Heart left ventricle (tissue), 16 donors: ENCODE measurements at regions not wholly inside any gene's neighbourhood (a gene's known extent, or its start where the extent isn't known, plus 50 kb on each side); places are given as distances from the start of the nearest gene placed in this dataset.
A peak's percentile ranks its signal among the peaks of the same experiment; 100 is the strongest.

Experiments used
- ATAC-seq, 4 donors: fragments of 200-7000 bp; cut with Tn5 transposase; one replicate each; pipeline ENCODE4 v1.9.1; 2020 to 2022; ENCODE audit warnings: moderate library complexity in 4 of 4, mild to moderate bottlenecking in 3 of 4, moderate number of reproducible peaks in 1 of 4
- DNase-seq, 5 donors: peaks; one replicate each; pipeline ENCODE4 v3.0.0-alpha.2; 2020
- H3K27ac ChIP-seq, 12 donors: fragments of 200-600 bp; sonication (generic) in 4 of 12; one replicate each; pipeline versions ENCODE4 v1.5.0 to v1.8.0; 2016 to 2022; ENCODE audit warnings: mild to moderate bottlenecking in 2 of 12
- H3K27me3 ChIP-seq, 9 donors: fragments of 200-600 bp; sonication (generic) in 2 of 9; one replicate each; pipeline versions ENCODE4 v1.5.1 to v1.8.0; 2016 to 2022; ENCODE audit warnings: mild to moderate bottlenecking in 3 of 9
- H3K36me3 ChIP-seq, 9 donors: fragments of 200-600 bp; sonication (generic) in 2 of 9; one replicate each; pipeline versions ENCODE4 v1.5.0 to v1.8.0; 2018 to 2022; ENCODE audit warnings: mild to moderate bottlenecking in 2 of 9
- H3K4me1 ChIP-seq, 12 donors: fragments of 200-600 bp; sonication (generic) in 4 of 12; one replicate each; pipeline versions ENCODE4 v1.5.0 to v1.8.0; 2016 to 2022; ENCODE audit warnings: mild to moderate bottlenecking in 3 of 12
- H3K4me3 ChIP-seq, 12 donors: fragments of 200-600 bp; sonication (generic) in 4 of 12; one replicate each; pipeline versions ENCODE4 v1.5.0 to v1.8.0; 2017 to 2022; ENCODE audit warnings: mild to moderate bottlenecking in 9 of 12, moderate library complexity in 4 of 12
- H3K9me3 ChIP-seq, 12 donors: fragments of 200-600 bp; sonication (generic) in 4 of 12; one replicate each; pipeline versions ENCODE4 v1.5.0 to v1.8.0; 2016 to 2022; ENCODE audit warnings: mild to moderate bottlenecking in 1 of 12
- POLR2A ChIP-seq, 2 donors: fragments of 450-650 bp; IDR thresholded peaks; one replicate each; pipeline ENCODE4 v1.6.1; 2017; ENCODE audit warnings: antibody characterized with exemption in 2 of 2, mild to moderate bottlenecking in 2 of 2, moderate library complexity in 2 of 2
- WGBS, 4 donors: extraction: QIAGEN DNeasy Blood & Tissue Kit in 2 of 4; methylation state at CpG; one replicate each; pipeline versions ENCODE4 v1.1.5 to v1.1.7; 2013 to 2018; 5-methylcytosine and 5-hydroxymethylcytosine counted together
- intact Hi-C, 10 donors: fragments of 100-400 bp; cut with DNase I; formaldehyde crosslinking; loops; one replicate each; pipeline versions ENCODE4 v1.11.1 to v1.14.2; 2022
- TF ChIP-seq, protein P1 (sequence below), 12 donors: fragments of 200-600 bp; sonication (generic) in 4 of 12; IDR thresholded peaks; one replicate each; pipeline versions ENCODE4 v1.5.0 to v1.8.0; 2018 to 2022; ENCODE audit warnings: antibody characterized with exemption in 12 of 12, mild to moderate bottlenecking in 5 of 12
- donor health status: ischemic (EF 13 %, LVEDD 7.1; RV severe dilation, severe dysfunction).
- donor health status: healthy with polysubstance abuse.
- donor health status: DM: no; HTN: yes; CAD: no.
- donor health status: DM: no; HTN: no; CAD: no.
- donor health status: ischemic (EF 25% LVEDD 6.9; RV normal size, moderate dysfunction).
- donor health status: ischemic (EF 25% LVEDD 5.7; RV mildly dilated, moderate dysfunction).
- donor health status: healthy.
- donor health status: DM: yes; HTN: yes; CAD: no.
- donor health status: ischemic (EF 35%, LVEDD 5.7; RV mildly dilated, moderate dysfunction).
- donor health status: nonischemic (EF 11% LVEDD 7.7; RV severe dilation, severe dysfunction).
- donor health status: DM: yes; HTN: yes; CAD: no.
- donor health status: PGD.
- donor health status: ischemic (EF 29% LVEDD 5.4; RV normal size, mild dysfunction).
- donor health status: nonischemic (EF 23%, LVEDD 6.1; RV moderate dilation, normal function).

DNA sequence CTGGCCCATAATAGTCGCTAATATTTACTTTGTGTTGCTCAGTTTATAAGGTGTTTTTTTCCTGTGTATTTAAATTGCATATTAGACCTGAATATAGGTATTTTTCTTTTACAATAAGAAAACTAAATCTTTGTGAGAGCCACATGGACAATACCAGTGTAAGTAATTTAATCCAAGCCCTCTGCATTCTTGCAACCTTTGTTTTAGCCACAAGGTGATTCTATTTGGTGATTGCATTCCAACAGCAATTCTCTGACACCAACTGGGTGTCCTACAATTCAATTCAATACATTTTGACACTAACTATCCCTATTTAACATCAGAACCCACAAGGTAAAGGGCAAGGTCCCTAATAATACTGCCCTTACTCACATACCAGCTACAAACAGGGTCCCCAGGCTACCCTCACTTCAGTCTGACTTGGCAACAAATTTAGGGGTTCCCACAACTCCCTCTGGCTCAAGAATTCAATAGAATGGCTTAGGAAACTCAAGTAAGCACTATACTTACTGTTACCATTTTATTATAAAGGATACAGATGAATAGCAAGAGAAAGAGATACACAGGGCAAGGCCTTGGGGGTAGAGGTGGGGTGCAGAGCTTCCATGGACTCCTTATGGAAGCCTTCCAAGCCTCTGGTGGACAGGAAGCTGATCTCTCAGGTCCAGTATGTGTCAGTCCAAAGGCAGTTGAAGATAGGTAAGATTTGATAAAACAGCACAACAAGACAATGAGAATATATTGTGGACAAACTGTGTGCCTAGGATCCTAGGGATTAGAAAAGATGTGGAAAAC lies 169.3 kb downstream of the CD83 start:
- H3K27ac ChIP-seq, result peak overlapping the region in 2 of 12 donors; percentile 42 to 43
- no peak for DNase-seq
- 80 to 90% (median 81%) methylated on average over 1 of the region's 1 CpG for WGBS, 4 donors
- H3K4me3 ChIP-seq, result no peak overlapping the region
- H3K9me3 ChIP-seq, result no peaks in the 10 kb centered on the region
- intact Hi-C loops, result loop anchor here in 1 of 10 donors (10.0 kb wide), 1 partner anchor 298 kb away; no protein-coding TSS in a partner anchor
- no peaks in the 10 kb centered on the region for H3K36me3 ChIP-seq
- H3K4me1 ChIP-seq, result peaks cover 0 to 19% (median 4%) of the 10 kb centered on the region in 12 donors
- ATAC-seq, result no peak
- no peaks in the 10 kb centered on the region for H3K27me3 ChIP-seq
- TF ChIP-seq POLR2A (IDR thresholded peaks at IDR 0.05), result no peak
- TF ChIP-seq, protein P1, sequence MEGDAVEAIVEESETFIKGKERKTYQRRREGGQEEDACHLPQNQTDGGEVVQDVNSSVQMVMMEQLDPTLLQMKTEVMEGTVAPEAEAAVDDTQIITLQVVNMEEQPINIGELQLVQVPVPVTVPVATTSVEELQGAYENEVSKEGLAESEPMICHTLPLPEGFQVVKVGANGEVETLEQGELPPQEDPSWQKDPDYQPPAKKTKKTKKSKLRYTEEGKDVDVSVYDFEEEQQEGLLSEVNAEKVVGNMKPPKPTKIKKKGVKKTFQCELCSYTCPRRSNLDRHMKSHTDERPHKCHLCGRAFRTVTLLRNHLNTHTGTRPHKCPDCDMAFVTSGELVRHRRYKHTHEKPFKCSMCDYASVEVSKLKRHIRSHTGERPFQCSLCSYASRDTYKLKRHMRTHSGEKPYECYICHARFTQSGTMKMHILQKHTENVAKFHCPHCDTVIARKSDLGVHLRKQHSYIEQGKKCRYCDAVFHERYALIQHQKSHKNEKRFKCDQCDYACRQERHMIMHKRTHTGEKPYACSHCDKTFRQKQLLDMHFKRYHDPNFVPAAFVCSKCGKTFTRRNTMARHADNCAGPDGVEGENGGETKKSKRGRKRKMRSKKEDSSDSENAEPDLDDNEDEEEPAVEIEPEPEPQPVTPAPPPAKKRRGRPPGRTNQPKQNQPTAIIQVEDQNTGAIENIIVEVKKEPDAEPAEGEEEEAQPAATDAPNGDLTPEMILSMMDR (IDR thresholded peaks at IDR 0.05), result no peak

DNA sequence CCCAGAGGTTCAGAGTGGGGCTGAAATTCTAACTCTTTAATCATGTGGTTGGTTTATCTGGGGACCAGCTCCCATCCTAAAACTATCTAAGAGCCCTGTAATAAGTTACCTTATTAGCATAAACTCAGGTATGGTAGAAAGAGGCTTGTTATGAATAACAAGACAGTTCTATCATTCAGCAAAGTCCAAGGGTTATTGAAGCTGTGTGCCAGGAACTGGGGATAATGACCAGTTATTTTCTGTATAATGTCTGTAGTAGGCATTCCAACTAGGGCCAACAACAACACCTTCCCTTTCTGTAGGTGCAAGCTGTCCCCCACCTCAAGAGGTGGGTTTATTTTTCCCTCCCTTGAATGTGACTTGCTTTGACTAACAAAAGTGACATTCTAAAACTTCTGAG lies 170.1 kb downstream of the CD83 start:
- TF ChIP-seq, protein P1 (IDR thresholded peaks at IDR 0.05), result no peak
- no peak for TF ChIP-seq POLR2A (IDR thresholded peaks at IDR 0.05)
- DNase-seq (no peak), ATAC-seq (no peak)
- Histone ChIP-seq H3K4me1 (peaks cover 0 to 19% (median 4%) of the 10 kb centered on the region in 12 donors), H3K27ac (no peak overlapping the region), H3K9me3 (no peaks in the 10 kb centered on the region), H3K27me3 (no peaks in the 10 kb centered on the region), H3K36me3 (no peaks in the 10 kb centered on the region), H3K4me3 (no peak overlapping the region)
- intact Hi-C loops, result loop anchor here in 1 of 10 donors (10.0 kb wide), 1 partner anchor 297 kb away; no protein-coding TSS in a partner anchor

DNA sequence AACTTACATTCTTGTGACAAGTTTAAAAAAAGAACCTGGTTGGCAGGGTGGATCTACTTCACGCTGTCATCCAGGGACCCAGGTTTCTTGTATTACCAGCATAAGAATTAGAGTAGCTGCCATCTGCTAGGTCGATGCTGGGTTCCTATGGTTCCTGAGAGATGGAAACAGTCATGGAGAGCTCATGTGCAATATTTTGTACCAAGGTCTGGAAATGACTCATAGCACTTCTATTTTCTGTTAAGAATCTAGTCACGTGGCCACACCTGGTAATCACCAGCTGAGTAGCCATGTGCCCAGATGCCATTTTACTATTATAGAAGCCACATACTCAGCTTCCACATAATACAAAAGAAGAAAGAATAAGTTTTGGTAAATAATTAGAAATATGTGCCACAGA lies 171.3 kb downstream of the CD83 start:
- H3K9me3 ChIP-seq, result no peaks in the 10 kb centered on the region
- WGBS, 4 donors, result 96 to 98% (median 97%) methylated on average over 3 of the region's 3 CpGs
- H3K27me3 ChIP-seq, result no peaks in the 10 kb centered on the region
- H3K36me3 ChIP-seq, result no peaks in the 10 kb centered on the region
- TF ChIP-seq, protein P1 (IDR thresholded peaks at IDR 0.05), result no peak
- no peak for TF ChIP-seq POLR2A (IDR thresholded peaks at IDR 0.05)
- no peak overlapping the region for H3K4me3 ChIP-seq
- H3K27ac ChIP-seq, result no peak overlapping the region
- ATAC-seq (no peak), DNase-seq (no peak)
- intact Hi-C loops, result loop anchor here in 1 of 10 donors (10.0 kb wide), 1 partner anchor 296 kb away; no protein-coding TSS in a partner anchor
- peaks cover 0 to 19% (median 3%) of the 10 kb centered on the region in 12 donors for H3K4me1 ChIP-seq

DNA sequence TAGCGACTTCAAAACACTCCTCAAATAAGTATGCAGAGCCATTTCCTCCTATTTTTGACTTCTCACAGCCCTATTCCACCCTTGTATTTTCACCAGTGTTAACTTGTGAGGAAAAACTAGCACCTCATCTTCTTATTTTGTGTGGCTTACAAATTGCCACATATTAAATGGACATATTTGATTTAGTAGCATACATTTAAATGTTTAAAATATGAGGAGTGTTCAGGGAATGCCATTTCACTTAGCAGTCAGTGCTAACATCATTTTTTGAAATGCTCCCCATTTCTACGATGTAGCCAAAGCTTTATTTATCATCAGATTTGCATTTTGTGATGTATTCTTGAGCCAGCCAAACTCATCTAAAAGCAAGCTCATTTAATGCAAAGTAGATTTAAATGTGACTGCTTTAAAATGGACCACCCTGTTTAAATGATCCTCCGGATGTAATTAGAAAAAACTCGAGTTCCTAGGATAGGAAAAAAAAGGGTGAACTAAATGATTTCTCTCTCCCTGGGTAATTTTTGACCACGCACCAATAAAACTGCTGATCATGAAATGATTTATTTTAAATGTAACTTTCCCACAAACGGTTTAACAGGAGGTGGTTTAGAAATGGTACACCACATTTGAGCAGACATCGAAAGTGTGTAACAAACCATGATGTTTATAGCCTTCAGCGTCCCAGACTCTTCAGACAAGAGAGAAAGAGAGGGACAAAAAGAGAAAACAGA lies 172.6 kb downstream of the CD83 start:
- DNase-seq (no peak), ATAC-seq (no peak)
- peaks cover 0 to 16% (median 1%) of the 10 kb centered on the region in 12 donors for H3K4me1 ChIP-seq
- 77 to 86% (median 85%) methylated on average over 8 of the region's 8 CpGs for WGBS, 4 donors
- TF ChIP-seq, protein P1 (IDR thresholded peaks at IDR 0.05), result no peak
- no peak for TF ChIP-seq POLR2A (IDR thresholded peaks at IDR 0.05)
- H3K27me3 ChIP-seq, result no peaks in the 10 kb centered on the region
- no peak overlapping the region for H3K4me3 ChIP-seq
- no peaks in the 10 kb centered on the region for H3K36me3 ChIP-seq
- no peak overlapping the region for H3K27ac ChIP-seq
- intact Hi-C loops, result no loop called here
- no peaks in the 10 kb centered on the region for H3K9me3 ChIP-seq
